ENCODE measurements at regions not wholly inside any gene's neighbourhood (a gene's known extent, or its start where the extent isn't known, plus 50 kb on each side); places are given as distances from the start of the nearest gene placed in this dataset.
"Not testable (repeated sequence)": the region's sequence is repeated elsewhere in the genome, so short reads cannot be mapped to it uniquely, and the experiment has no call there.

GRCh38 chr5:5764246-5764645, 341.8 kb downstream of the ICE1 start:
- no peak overlapping the region for H3K27ac ChIP-seq (ENCODE audit: low read depth, low read length)
- H3K9ac ChIP-seq (ENCODE audit: low read depth, low read length), result no peak overlapping the region
- H3K9me3 ChIP-seq (ENCODE audit: insufficient read depth, low read depth, low read length), result no peaks in the 10 kb centered on the region
- 90% methylated on average over 3 of the region's 4 CpGs for WGBS
- H3K4me3 ChIP-seq (ENCODE audit: low read length), result no peak overlapping the region
- H3K4me1 ChIP-seq (ENCODE audit: insufficient read depth, low read length), result no peaks in the 10 kb centered on the region
- H3K36me3 ChIP-seq (ENCODE audit: insufficient read depth, low read length), result no peaks in the 10 kb centered on the region
- no peaks in the 10 kb centered on the region for H3K27me3 ChIP-seq (ENCODE audit: insufficient read depth, low read length)

GRCh38 chr5:5756762-5757161, 334.3 kb downstream of the ICE1 start:
- Histone ChIP-seq H3K9me3 (ENCODE audit: insufficient read depth, low read depth, low read length) (no peaks in the 10 kb centered on the region), H3K9ac (ENCODE audit: low read depth, low read length) (no peak overlapping the region), H3K36me3 (ENCODE audit: insufficient read depth, low read length) (no peaks in the 10 kb centered on the region), H3K27ac (ENCODE audit: low read depth, low read length) (no peak overlapping the region), H3K4me3 (ENCODE audit: low read length) (no peak overlapping the region), H3K27me3 (ENCODE audit: insufficient read depth, low read length) (no peaks in the 10 kb centered on the region), H3K4me1 (ENCODE audit: insufficient read depth, low read length) (no peaks in the 10 kb centered on the region)
- WGBS, result 98% methylated on average over 2 of the region's 2 CpGs

- Histone ChIP-seq H3K9me3 (ENCODE audit: insufficient read depth, low read depth, low read length) (no peaks in the 10 kb centered on the region), H3K27ac (ENCODE audit: low read depth, low read length) (no peak overlapping the region), H3K36me3 (ENCODE audit: insufficient read depth, low read length) (no peaks in the 10 kb centered on the region), H3K4me3 (ENCODE audit: low read length) (no peak overlapping the region), H3K4me1 (ENCODE audit: insufficient read depth, low read length) (no peaks in the 10 kb centered on the region), H3K27me3 (ENCODE audit: insufficient read depth, low read length) (no peaks in the 10 kb centered on the region), H3K9ac (ENCODE audit: low read depth, low read length) (no peak overlapping the region)
- 85% methylated on average over 2 of the region's 2 CpGs for WGBS
Measured at GRCh38 chr5:5755888-5756287, 333.4 kb downstream of the ICE1 start.

GRCh38 chr5:5752844-5753243, 330.4 kb downstream of the ICE1 start:
- Histone ChIP-seq H3K36me3 (ENCODE audit: insufficient read depth, low read length) (no peaks in the 10 kb centered on the region), H3K4me3 (ENCODE audit: low read length) (no peak overlapping the region), H3K4me1 (ENCODE audit: insufficient read depth, low read length) (no peaks in the 10 kb centered on the region), H3K27me3 (ENCODE audit: insufficient read depth, low read length) (no peaks in the 10 kb centered on the region), H3K9ac (ENCODE audit: low read depth, low read length) (no peak overlapping the region), H3K9me3 (ENCODE audit: insufficient read depth, low read depth, low read length) (no peaks in the 10 kb centered on the region), H3K27ac (ENCODE audit: low read depth, low read length) (no peak overlapping the region)
- 92% methylated on average over 2 of the region's 2 CpGs for WGBS

GRCh38 chr5:5751987-5752386, 329.5 kb downstream of the ICE1 start:
- H3K27ac ChIP-seq (ENCODE audit: low read depth, low read length), result no peak overlapping the region
- 0 out of 2 replicates have a peak, but pooled peaks cover 1% of the 10 kb centered on the region for H3K9me3 ChIP-seq (ENCODE audit: insufficient read depth, low read depth, low read length)
- H3K27me3 ChIP-seq (ENCODE audit: insufficient read depth, low read length), result no peaks in the 10 kb centered on the region
- no peak overlapping the region for H3K9ac ChIP-seq (ENCODE audit: low read depth, low read length)
- no peaks in the 10 kb centered on the region for H3K4me1 ChIP-seq (ENCODE audit: insufficient read depth, low read length)
- no peak overlapping the region for H3K4me3 ChIP-seq (ENCODE audit: low read length)
- 65% methylated on average over 7 of the region's 7 CpGs for WGBS
- no peaks in the 10 kb centered on the region for H3K36me3 ChIP-seq (ENCODE audit: insufficient read depth, low read length)

- H3K9me3 ChIP-seq (ENCODE audit: insufficient read depth, low read depth, low read length), result 0 out of 2 replicates have a peak, but pooled peaks cover 4% of the 10 kb centered on the region
- no peak overlapping the region for H3K4me3 ChIP-seq (ENCODE audit: low read length)
- H3K4me1 ChIP-seq (ENCODE audit: insufficient read depth, low read length), result no peaks in the 10 kb centered on the region
- no peak overlapping the region for H3K9ac ChIP-seq (ENCODE audit: low read depth, low read length)
- H3K27me3 ChIP-seq (ENCODE audit: insufficient read depth, low read length), result no peaks in the 10 kb centered on the region
- no peaks in the 10 kb centered on the region for H3K36me3 ChIP-seq (ENCODE audit: insufficient read depth, low read length)
- WGBS, result 93% methylated on average over 2 of the region's 4 CpGs
- H3K27ac ChIP-seq (ENCODE audit: low read depth, low read length), result no peak overlapping the region
Measured at GRCh38 chr5:5751498-5751897, 329.0 kb downstream of the ICE1 start.

GRCh38 chr5:5741418-5741817, 318.9 kb downstream of the ICE1 start:
- Histone ChIP-seq H3K36me3 (ENCODE audit: insufficient read depth, low read length) (no peaks in the 10 kb centered on the region), H3K4me3 (ENCODE audit: low read length) (no peak overlapping the region), H3K9me3 (ENCODE audit: insufficient read depth, low read depth, low read length) (peaks cover 32% of the 10 kb centered on the region), H3K4me1 (ENCODE audit: insufficient read depth, low read length) (no peaks in the 10 kb centered on the region), H3K27me3 (ENCODE audit: insufficient read depth, low read length) (no peaks in the 10 kb centered on the region), H3K27ac (ENCODE audit: low read depth, low read length) (no peak overlapping the region), H3K9ac (ENCODE audit: low read depth, low read length) (no peak overlapping the region)

- 91% methylated on average over 2 of the region's 3 CpGs for WGBS
- Histone ChIP-seq H3K9me3 (ENCODE audit: insufficient read depth, low read depth, low read length) (peaks cover 15% of the 10 kb centered on the region), H3K36me3 (ENCODE audit: insufficient read depth, low read length) (no peaks in the 10 kb centered on the region), H3K27ac (ENCODE audit: low read depth, low read length) (no peak overlapping the region), H3K4me1 (ENCODE audit: insufficient read depth, low read length) (no peaks in the 10 kb centered on the region), H3K4me3 (ENCODE audit: low read length) (no peak overlapping the region), H3K27me3 (ENCODE audit: insufficient read depth, low read length) (no peaks in the 10 kb centered on the region; the same call in 1 of the 2 replicates), H3K9ac (ENCODE audit: low read depth, low read length) (no peak overlapping the region)
Measured at GRCh38 chr5:5739490-5739945, 317.0 kb downstream of the ICE1 start.

- no peaks in the 10 kb centered on the region; the same call in 1 of the 2 replicates for H3K27me3 ChIP-seq (ENCODE audit: insufficient read depth, low read length)
- H3K9ac ChIP-seq (ENCODE audit: low read depth, low read length), result no peak overlapping the region
- H3K27ac ChIP-seq (ENCODE audit: low read depth, low read length), result no peak overlapping the region
- 92% methylated on average over 2 of the region's 2 CpGs for WGBS
- no peaks in the 10 kb centered on the region for H3K36me3 ChIP-seq (ENCODE audit: insufficient read depth, low read length)
- no peaks in the 10 kb centered on the region for H3K4me1 ChIP-seq (ENCODE audit: insufficient read depth, low read length)
- H3K4me3 ChIP-seq (ENCODE audit: low read length), result no peak overlapping the region
- peaks cover 10% of the 10 kb centered on the region for H3K9me3 ChIP-seq (ENCODE audit: insufficient read depth, low read depth, low read length)
Measured at GRCh38 chr5:5738797-5739489, 316.5 kb downstream of the ICE1 start.

- Histone ChIP-seq H3K9ac (ENCODE audit: low read depth, low read length) (no peak overlapping the region), H3K9me3 (ENCODE audit: insufficient read depth, low read depth, low read length) (no peaks in the 10 kb centered on the region), H3K4me3 (ENCODE audit: low read length) (no peak overlapping the region), H3K27me3 (ENCODE audit: insufficient read depth, low read length) (no peaks in the 10 kb centered on the region; the same call in 1 of the 2 replicates), H3K4me1 (ENCODE audit: insufficient read depth, low read length) (no peaks in the 10 kb centered on the region), H3K36me3 (ENCODE audit: insufficient read depth, low read length) (no peaks in the 10 kb centered on the region), H3K27ac (ENCODE audit: low read depth, low read length) (no peak overlapping the region)
- 98% methylated on average over 2 of the region's 2 CpGs for WGBS
Measured at GRCh38 chr5:5736007-5736406, 313.5 kb downstream of the ICE1 start.

- not testable (repeated sequence) for H3K9ac ChIP-seq (ENCODE audit: low read depth, low read length); H3K27me3 ChIP-seq (ENCODE audit: insufficient read depth, low read length); H3K4me1 ChIP-seq (ENCODE audit: insufficient read depth, low read length); H3K4me3 ChIP-seq (ENCODE audit: low read length); H3K36me3 ChIP-seq (ENCODE audit: insufficient read depth, low read length); H3K9me3 ChIP-seq (ENCODE audit: insufficient read depth, low read depth, low read length); H3K27ac ChIP-seq (ENCODE audit: low read depth, low read length)
- 95% methylated on average over 2 of the region's 2 CpGs for WGBS
Measured at GRCh38 chr5:5733058-5733457, 310.6 kb downstream of the ICE1 start.

GRCh38 chr5:5726401-5726800, 303.9 kb downstream of the ICE1 start:
- no peak overlapping the region for H3K27ac ChIP-seq (ENCODE audit: low read depth, low read length)
- peaks cover 5% of the 10 kb centered on the region; the same call in 1 of the 2 replicates for H3K9me3 ChIP-seq (ENCODE audit: insufficient read depth, low read depth, low read length)
- no peaks in the 10 kb centered on the region for H3K27me3 ChIP-seq (ENCODE audit: insufficient read depth, low read length)
- H3K9ac ChIP-seq (ENCODE audit: low read depth, low read length), result no peak overlapping the region
- 91% methylated on average over 6 of the region's 6 CpGs for WGBS
- H3K4me3 ChIP-seq (ENCODE audit: low read length), result no peak overlapping the region
- H3K4me1 ChIP-seq (ENCODE audit: insufficient read depth, low read length), result no peaks in the 10 kb centered on the region
- no peaks in the 10 kb centered on the region for H3K36me3 ChIP-seq (ENCODE audit: insufficient read depth, low read length)

All from HUES64 (cell line).